GM12878 (cell line): ENCODE measurements at regions not wholly inside any gene's neighbourhood (a gene's known extent, or its start where the extent isn't known, plus 50 kb on each side); places are given as distances from the start of the nearest gene placed in this dataset.

Experiments used
- ATAC-seq: fragments of 200-7000 bp; cut with Tn5 transposase; 3 replicates; pipeline ENCODE4 v1.9.1; 2020; ENCODE audit warnings: mild to moderate bottlenecking, moderate library complexity
- BruUV-seq: library from RNA; stranded (reverse); fragments of 400-500 nt; replicated peaks from 2 replicates; lab custom pipeline; 2021; lab: Mats Ljungman, UMichigan
- CTCF ChIA-PET: fragments of 300-600 bp; sonication (Branson Sonifier 250); formaldehyde crosslinking; extraction: SDS; loops from one replicate; lab custom pipeline; 2021; ENCODE audit warnings: inconsistent platforms; lab: Yijun Ruan, JAX
- POLR2A ChIA-PET: fragments of 350-600 bp; formaldehyde crosslinking; extraction: SDS; loops from one replicate; lab custom pipeline; 2021; ENCODE audit warnings: inconsistent platforms; lab: Charles Lee
- RAD21 ChIA-PET: fragments of 300-600 bp; sonication (Branson Sonifier 250); formaldehyde crosslinking; loops from one replicate; lab custom pipeline; 2023; ENCODE audit warnings: antibody characterized with exemption; ENCODE audit not compliant: unreplicated experiment; lab: Charles Lee
- SMC1A ChIA-PET: fragments of 300-600 bp; sonication (Branson Sonifier 250); formaldehyde crosslinking; loops from one replicate; lab custom pipeline; 2023; ENCODE audit not compliant: unreplicated experiment, uncharacterized antibody; lab: Charles Lee
- DNase-seq: peaks from one replicate; pipeline ENCODE4 v3.0.0-alpha.2; 2011; ENCODE audit warnings: low read depth, low spot score
- FAIRE-seq: peaks from 3 replicates; lab custom pipeline; 2011; peaks lifted over from hg19 to GRCh38; lab: Jason Lieb, UNC
- H2AFZ ChIP-seq: 2 replicates; pipeline ENCODE4 v1.6.0; 2011; ENCODE audit warnings: low read depth, low read length, control low read depth; ENCODE audit not compliant: control insufficient read depth
- H3K27ac ChIP-seq: 2 replicates; pipeline ENCODE4 v1.5.1; 2011; ENCODE audit warnings: control low read depth; ENCODE audit not compliant: control insufficient read depth, insufficient read depth
- H3K27me3 ChIP-seq, 2 experiments: replicated peaks in 1 of 2; 2 replicates each; pipeline versions ENCODE4 v1.6.0 to v1.6.1; 2011; ENCODE audit warnings: low read length in 1 of 2; ENCODE audit not compliant: control insufficient read depth in 2 of 2, insufficient read depth in 2 of 2
- H3K36me3 ChIP-seq, 2 experiments: 2 replicates each; pipeline ENCODE4 v1.5.1; 2011; ENCODE audit warnings: low read length in 1 of 2; ENCODE audit not compliant: control insufficient read depth in 2 of 2, insufficient read depth in 2 of 2
- H3K4me1 ChIP-seq: 2 replicates; pipeline ENCODE4 v1.6.1; 2011; ENCODE audit warnings: mild to moderate bottlenecking, low read length, moderate library complexity, mixed read lengths; ENCODE audit not compliant: control insufficient read depth, insufficient read depth
- H3K4me2 ChIP-seq: 2 replicates; pipeline ENCODE4 v1.6.0; 2011; ENCODE audit warnings: control low read depth; ENCODE audit not compliant: control insufficient read depth, insufficient read depth
- H3K4me3 ChIP-seq: fragments of 200-600 bp; sonication (generic); 2 replicates; pipeline ENCODE4 v1.5.1; 2016
- H3K79me2 ChIP-seq: 2 replicates; pipeline ENCODE4 v1.6.0; 2011; ENCODE audit warnings: low read length; ENCODE audit not compliant: control insufficient read depth, insufficient read depth
- H3K9ac ChIP-seq: 2 replicates; pipeline ENCODE4 v1.8.0; 2011; ENCODE audit warnings: low read length, control low read depth, mixed read lengths; ENCODE audit not compliant: control insufficient read depth, insufficient read depth
- H3K9me3 ChIP-seq: replicated peaks from 3 replicates; pipeline ENCODE4 v1.5.1; 2011; ENCODE audit warnings: mild to moderate bottlenecking, low read length; ENCODE audit not compliant: control insufficient read depth, insufficient read depth
- H4K20me1 ChIP-seq: 2 replicates; pipeline ENCODE4 v1.6.0; 2011; ENCODE audit not compliant: control insufficient read depth, insufficient read depth
- CEBPB ChIP-seq, 2 experiments: fragments of 150-350 bp in 1 of 2; IDR thresholded peaks; 2 replicates each; pipeline ENCODE4 v1.6.1; 2012 to 2014; ENCODE audit warnings: low read depth in 2 of 2, low read length in 2 of 2, borderline replicate concordance in 1 of 2, inconsistent platforms in 1 of 2
- CHD1 ChIP-seq: IDR thresholded peaks from 2 replicates; pipeline ENCODE4 v1.6.1; 2012; ENCODE audit warnings: low read depth, low read length, improper control_type of control experiment
- HDGF ChIP-seq: fragments of 450-650 bp; IDR thresholded peaks from 2 replicates; pipeline ENCODE4 v1.6.1; 2016; ENCODE audit warnings: antibody characterized with exemption
- RELA ChIP-seq: fragments of 450-650 bp; IDR thresholded peaks from 2 replicates; pipeline ENCODE4 v1.8.0; 2014; ENCODE audit warnings: borderline replicate concordance; ENCODE audit not compliant: partially characterized antibody
- TARDBP ChIP-seq: IDR thresholded peaks from 2 replicates; pipeline ENCODE4 v1.6.1; 2016; ENCODE audit warnings: borderline replicate concordance
- TBL1XR1 ChIP-seq: IDR thresholded peaks from 2 replicates; pipeline ENCODE4 v1.6.1; 2012; ENCODE audit warnings: low read depth, low read length, improper control_type of control experiment
- whole genome bisulfite sequencing: methylation state at CpG from one replicate; pipeline ENCODE4 v1.1.6; 2016; ENCODE audit warnings: low lambda C conversion rate; ENCODE audit not compliant: insufficient replicate concordance, insufficient coverage; ENCODE audit errors: missing lambda C conversion rate; 5-methylcytosine and 5-hydroxymethylcytosine counted together
- in situ Hi-C: fragments of 300-500 bp; cut with MboI; formaldehyde crosslinking; loops from 9 replicates; pipeline ENCODE4 v1.14.3; 2018; ENCODE audit warnings: mixed read lengths
- intact Hi-C: fragments of 100-400 bp; cut with micrococcal nuclease; formaldehyde crosslinking; loops from one replicate; pipeline ENCODE4 v1.14.2; 2022; ENCODE audit not compliant: unreplicated experiment
- TF ChIP-seq, protein P1 (sequence below): fragments of 450-650 bp; formaldehyde crosslinking; IDR thresholded peaks from 2 replicates; pipeline ENCODE4 v1.5.0; 2022; ENCODE audit warnings: mild to moderate bottlenecking, missing genetic modification characterization

DNA sequence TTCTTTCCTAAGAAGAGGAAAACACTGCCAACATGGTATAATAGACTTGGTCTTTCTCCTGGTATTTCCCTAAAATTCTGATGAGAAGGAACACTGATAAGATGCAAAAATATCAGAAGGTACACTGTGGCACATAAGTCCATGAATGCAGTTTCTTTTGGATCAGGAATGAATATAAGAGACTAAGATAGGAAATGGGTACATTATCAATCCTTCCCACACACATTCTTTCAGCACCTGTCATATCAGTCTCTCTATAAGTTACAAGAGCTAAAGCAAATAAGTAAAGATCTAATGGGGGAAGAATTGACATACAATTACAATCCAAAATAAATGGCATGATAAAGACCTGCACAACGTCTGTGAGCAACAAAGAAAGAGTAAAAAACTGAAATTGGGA is 1101.0 kb downstream of the ROBO2 start:
- H3K4me2 ChIP-seq, result no peak overlapping the region
- H3K27me3 ChIP-seq, result no peaks in the 10 kb centered on the region
- 35% methylated on average over 1 of the region's 1 CpG for WGBS
- no peak for FAIRE-seq
- in situ Hi-C loops (no loop called here), intact Hi-C loops (no loop called here)
- no peak for ATAC-seq
- no peaks in the 10 kb centered on the region for H3K9me3 ChIP-seq
- SMC1A ChIA-PET, result interaction anchor here (0.6 to 1.9 kb wide), 5 partner anchors 9 to 574 kb away, joined by 3 to 5 read pairs (median 3); no protein-coding TSS in a partner anchor
- no peak for DNase-seq
- RAD21 ChIA-PET, result no interaction called here
- H4K20me1 ChIP-seq, result no peaks in the 10 kb centered on the region
- no peaks in the 10 kb centered on the region for H3K36me3 ChIP-seq
- no TSS peak for BruUV-seq
- H3K4me3 ChIP-seq, result no peak overlapping the region
- no peak overlapping the region for H2AFZ ChIP-seq
- POLR2A ChIA-PET, result no interaction called here
- CTCF ChIA-PET, result interaction anchor here (1.4 kb wide), 1 partner anchor 10 kb away, joined by 6 read pairs; no protein-coding TSS in a partner anchor
- H3K27ac ChIP-seq, result no peak overlapping the region
- H3K4me1 ChIP-seq, result no peaks in the 10 kb centered on the region
- TF ChIP-seq HDGF (no peak), TARDBP (no peak), CHD1 (no peak), RELA (no peak), CEBPB (IDR thresholded peaks at IDR 0.05; ENCODE audit: borderline replicate concordance in 1 of 2, low read depth in 2 of 2, low read length in 2 of 2) (no peak), TBL1XR1 (no peak)
- TF ChIP-seq, protein P1, sequence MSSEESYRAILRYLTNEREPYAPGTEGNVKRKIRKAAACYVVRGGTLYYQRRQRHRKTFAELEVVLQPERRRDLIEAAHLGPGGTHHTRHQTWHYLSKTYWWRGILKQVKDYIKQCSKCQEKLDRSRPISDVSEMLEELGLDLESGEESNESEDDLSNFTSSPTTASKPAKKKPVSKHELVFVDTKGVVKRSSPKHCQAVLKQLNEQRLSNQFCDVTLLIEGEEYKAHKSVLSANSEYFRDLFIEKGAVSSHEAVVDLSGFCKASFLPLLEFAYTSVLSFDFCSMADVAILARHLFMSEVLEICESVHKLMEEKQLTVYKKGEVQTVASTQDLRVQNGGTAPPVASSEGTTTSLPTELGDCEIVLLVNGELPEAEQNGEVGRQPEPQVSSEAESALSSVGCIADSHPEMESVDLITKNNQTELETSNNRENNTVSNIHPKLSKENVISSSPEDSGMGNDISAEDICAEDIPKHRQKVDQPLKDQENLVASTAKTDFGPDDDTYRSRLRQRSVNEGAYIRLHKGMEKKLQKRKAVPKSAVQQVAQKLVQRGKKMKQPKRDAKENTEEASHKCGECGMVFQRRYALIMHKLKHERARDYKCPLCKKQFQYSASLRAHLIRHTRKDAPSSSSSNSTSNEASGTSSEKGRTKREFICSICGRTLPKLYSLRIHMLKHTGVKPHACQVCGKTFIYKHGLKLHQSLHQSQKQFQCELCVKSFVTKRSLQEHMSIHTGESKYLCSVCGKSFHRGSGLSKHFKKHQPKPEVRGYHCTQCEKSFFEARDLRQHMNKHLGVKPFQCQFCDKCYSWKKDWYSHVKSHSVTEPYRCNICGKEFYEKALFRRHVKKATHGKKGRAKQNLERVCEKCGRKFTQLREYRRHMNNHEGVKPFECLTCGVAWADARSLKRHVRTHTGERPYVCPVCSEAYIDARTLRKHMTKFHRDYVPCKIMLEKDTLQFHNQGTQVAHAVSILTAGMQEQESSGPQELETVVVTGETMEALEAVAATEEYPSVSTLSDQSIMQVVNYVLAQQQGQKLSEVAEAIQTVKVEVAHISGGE, result no peak
- no peak overlapping the region for H3K9ac ChIP-seq
- H3K79me2 ChIP-seq, result no peaks in the 10 kb centered on the region
